ENCODE measurements at regions not wholly inside any gene's neighbourhood (a gene's known extent, or its start where the extent isn't known, plus 50 kb on each side); places are given as distances from the start of the nearest gene placed in this dataset.

DNA sequence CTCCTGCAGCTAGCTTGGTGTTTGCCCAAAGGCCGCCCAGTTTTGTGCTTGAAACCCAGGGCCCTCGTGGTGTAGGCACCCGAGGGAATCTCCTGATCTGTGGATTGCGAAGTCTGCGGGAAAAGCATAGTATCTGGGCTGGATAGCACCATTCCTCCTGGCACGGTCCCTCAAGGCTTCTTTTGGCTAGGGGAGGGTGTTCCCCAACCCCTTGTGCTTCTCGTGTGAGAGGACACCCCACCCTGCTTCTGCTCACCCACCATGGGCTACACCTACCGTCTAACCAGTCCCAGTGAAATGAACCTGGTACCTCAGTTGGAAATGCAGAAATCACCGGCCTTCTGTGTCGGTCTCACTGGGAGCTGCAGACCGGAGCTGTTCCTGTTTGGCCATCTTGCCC is 403.5 kb downstream of the USP25 start:
- POLR2A ChIA-PET = no interaction called here
- no TSS peak for BruUV-seq (replicated peaks)
- TF ChIP-seq, protein P1, sequence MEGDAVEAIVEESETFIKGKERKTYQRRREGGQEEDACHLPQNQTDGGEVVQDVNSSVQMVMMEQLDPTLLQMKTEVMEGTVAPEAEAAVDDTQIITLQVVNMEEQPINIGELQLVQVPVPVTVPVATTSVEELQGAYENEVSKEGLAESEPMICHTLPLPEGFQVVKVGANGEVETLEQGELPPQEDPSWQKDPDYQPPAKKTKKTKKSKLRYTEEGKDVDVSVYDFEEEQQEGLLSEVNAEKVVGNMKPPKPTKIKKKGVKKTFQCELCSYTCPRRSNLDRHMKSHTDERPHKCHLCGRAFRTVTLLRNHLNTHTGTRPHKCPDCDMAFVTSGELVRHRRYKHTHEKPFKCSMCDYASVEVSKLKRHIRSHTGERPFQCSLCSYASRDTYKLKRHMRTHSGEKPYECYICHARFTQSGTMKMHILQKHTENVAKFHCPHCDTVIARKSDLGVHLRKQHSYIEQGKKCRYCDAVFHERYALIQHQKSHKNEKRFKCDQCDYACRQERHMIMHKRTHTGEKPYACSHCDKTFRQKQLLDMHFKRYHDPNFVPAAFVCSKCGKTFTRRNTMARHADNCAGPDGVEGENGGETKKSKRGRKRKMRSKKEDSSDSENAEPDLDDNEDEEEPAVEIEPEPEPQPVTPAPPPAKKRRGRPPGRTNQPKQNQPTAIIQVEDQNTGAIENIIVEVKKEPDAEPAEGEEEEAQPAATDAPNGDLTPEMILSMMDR (IDR thresholded peaks at IDR 0.05; ENCODE audit: insufficient read depth in 1 of 2, low read depth in 1 of 2, low read length in 1 of 2, severe bottlenecking in 1 of 2, unreplicated experiment in 1 of 2) = no peak
- Histone ChIP-seq H3K36me3 (ENCODE audit: control insufficient read depth, insufficient read depth, low read length) (no peaks in the 10 kb centered on the region), H3K9me3 (no peaks in the 10 kb centered on the region), H3K27me3 (replicated peaks; ENCODE audit: control insufficient read depth, insufficient read depth, low read length) (no peaks in the 10 kb centered on the region), H3K4me3 (ENCODE audit: low read depth, low read length) (no peak overlapping the region), H3K4me1 (no peaks in the 10 kb centered on the region)
- Mint-ChIP-seq H3K27ac (ENCODE audit: unreplicated experiment) (no peak overlapping the region), H3K36me3 (ENCODE audit: insufficient read depth, unreplicated experiment) (no peaks in the 10 kb centered on the region), H3K4me1 (ENCODE audit: low read depth, unreplicated experiment) (no peaks in the 10 kb centered on the region), H3K4me3 (ENCODE audit: unreplicated experiment) (no peak overlapping the region), H3K9me3 (ENCODE audit: unreplicated experiment) (peaks cover 10% of the 10 kb centered on the region), H3K27me3 (ENCODE audit: insufficient read depth, unreplicated experiment) (peaks cover 6% of the 10 kb centered on the region)
- CTCF ChIA-PET = no interaction called here
- intact Hi-C loops (cut with micrococcal nuclease; ENCODE audit: unreplicated experiment) = no loop called here
- DNase-seq = no peak

GRCh38 chr21:16134134-16134533 is 404.4 kb downstream of the USP25 start:
- H3K27me3 Mint-ChIP-seq (ENCODE audit: insufficient read depth, unreplicated experiment) = peaks cover 6% of the 10 kb centered on the region
- intact Hi-C loops (cut with micrococcal nuclease; ENCODE audit: unreplicated experiment) = no loop called here
- TF ChIP-seq, protein P1 (IDR thresholded peaks at IDR 0.05; ENCODE audit: insufficient read depth in 1 of 2, low read depth in 1 of 2, low read length in 1 of 2, severe bottlenecking in 1 of 2, unreplicated experiment in 1 of 2) = no peak
- H3K27me3 ChIP-seq (replicated peaks; ENCODE audit: control insufficient read depth, insufficient read depth, low read length) = no peaks in the 10 kb centered on the region
- H3K36me3 Mint-ChIP-seq (ENCODE audit: insufficient read depth, unreplicated experiment) = no peaks in the 10 kb centered on the region
- H3K27ac Mint-ChIP-seq (ENCODE audit: unreplicated experiment) = no peak overlapping the region
- BruUV-seq (replicated peaks) = no TSS peak
- H3K4me1 ChIP-seq = no peaks in the 10 kb centered on the region
- no peak for DNase-seq
- no peak overlapping the region for H3K4me3 Mint-ChIP-seq (ENCODE audit: unreplicated experiment)
- H3K9me3 Mint-ChIP-seq (ENCODE audit: unreplicated experiment) = peaks cover 10% of the 10 kb centered on the region
- CTCF ChIA-PET = no interaction called here
- H3K4me1 Mint-ChIP-seq (ENCODE audit: low read depth, unreplicated experiment) = no peaks in the 10 kb centered on the region
- POLR2A ChIA-PET = no interaction called here
- no peaks in the 10 kb centered on the region for H3K9me3 ChIP-seq
- H3K36me3 ChIP-seq (ENCODE audit: control insufficient read depth, insufficient read depth, low read length) = no peaks in the 10 kb centered on the region
- no peak overlapping the region for H3K4me3 ChIP-seq (ENCODE audit: low read depth, low read length)

GRCh38 chr21:16137106-16137505 is 407.3 kb downstream of the USP25 start:
- Mint-ChIP-seq H3K27me3 (ENCODE audit: insufficient read depth, unreplicated experiment) (peaks cover 3% of the 10 kb centered on the region), H3K27ac (ENCODE audit: unreplicated experiment) (no peak overlapping the region), H3K36me3 (ENCODE audit: insufficient read depth, unreplicated experiment) (no peaks in the 10 kb centered on the region), H3K9me3 (ENCODE audit: unreplicated experiment) (no peaks in the 10 kb centered on the region), H3K4me1 (ENCODE audit: low read depth, unreplicated experiment) (no peaks in the 10 kb centered on the region), H3K4me3 (ENCODE audit: unreplicated experiment) (no peak overlapping the region)
- BruUV-seq (replicated peaks) = no TSS peak
- H3K36me3 ChIP-seq (ENCODE audit: control insufficient read depth, insufficient read depth, low read length) = no peaks in the 10 kb centered on the region
- H3K4me1 ChIP-seq = no peaks in the 10 kb centered on the region
- intact Hi-C loops (cut with micrococcal nuclease; ENCODE audit: unreplicated experiment) = no loop called here
- CTCF ChIA-PET = no interaction called here
- DNase-seq = no peak
- H3K4me3 ChIP-seq (ENCODE audit: low read depth, low read length) = no peak overlapping the region
- POLR2A ChIA-PET = no interaction called here
- TF ChIP-seq, protein P1 (IDR thresholded peaks at IDR 0.05; ENCODE audit: insufficient read depth in 1 of 2, low read depth in 1 of 2, low read length in 1 of 2, severe bottlenecking in 1 of 2, unreplicated experiment in 1 of 2) = no peak
- no peaks in the 10 kb centered on the region for H3K27me3 ChIP-seq (replicated peaks; ENCODE audit: control insufficient read depth, insufficient read depth, low read length)
- H3K9me3 ChIP-seq = no peaks in the 10 kb centered on the region
